Caco-2 (cell line): ENCODE measurements at regions not wholly inside any gene's neighbourhood (a gene's known extent, or its start where the extent isn't known, plus 50 kb on each side); places are given as distances from the start of the nearest gene placed in this dataset.

ENCODE experiments used
- BruUV-seq: library from RNA; stranded (reverse); fragments of 400-500 nt; replicated peaks from 2 replicates; lab custom pipeline; 2021; lab: Mats Ljungman, UMichigan
- CTCF ChIA-PET: fragments of 300-600 bp; sonication (Branson Sonifier 250); formaldehyde crosslinking; loops from one replicate; lab custom pipeline; 2022; ENCODE audit warnings: antibody characterized with exemption; lab: Charles Lee
- POLR2A ChIA-PET: fragments of 300-600 bp; sonication (Branson Sonifier 250); formaldehyde crosslinking; loops from one replicate; lab custom pipeline; 2022; ENCODE audit warnings: antibody characterized with exemption; lab: Charles Lee
- DNase-seq, 2 experiments: peaks; one replicate each; pipeline versions ENCODE4 v3.0.0 to v3.0.0-alpha.2; 2020 to 2022
- H3K27me3 ChIP-seq: replicated peaks from 2 replicates; pipeline ENCODE4 v1.6.0; 2011; ENCODE audit warnings: low read length; ENCODE audit not compliant: control insufficient read depth, insufficient read depth
- H3K36me3 ChIP-seq: 2 replicates; pipeline ENCODE4 v1.5.1; 2011; ENCODE audit warnings: low read length; ENCODE audit not compliant: control insufficient read depth, insufficient read depth
- H3K4me1 ChIP-seq: fragments of 250-450 bp; sonication (Bioruptor Pico); 2 replicates; pipeline ENCODE4 v1.5.1; 2020; ENCODE audit warnings: mild to moderate bottlenecking
- H3K4me3 ChIP-seq: 2 replicates; pipeline ENCODE4 v1.5.1; 2011; ENCODE audit warnings: low read depth, mild to moderate bottlenecking, control low read depth, low read length
- H3K9me3 ChIP-seq: fragments of 250-450 bp; sonication (Bioruptor Pico); 2 replicates; pipeline ENCODE4 v1.5.1; 2020; ENCODE audit warnings: mild to moderate bottlenecking, moderate library complexity
- H3K27ac Mint-ChIP-seq: one replicate; pipeline ENCODE4 v1.8.0; 2022; ENCODE audit warnings: mixed read lengths; ENCODE audit not compliant: unreplicated experiment
- H3K27me3 Mint-ChIP-seq: one replicate; pipeline ENCODE4 v1.8.0; 2022; ENCODE audit warnings: mixed read lengths; ENCODE audit not compliant: insufficient read depth, unreplicated experiment
- H3K36me3 Mint-ChIP-seq: one replicate; pipeline ENCODE4 v1.8.0; 2022; ENCODE audit warnings: mild to moderate bottlenecking, mixed read lengths; ENCODE audit not compliant: insufficient read depth, unreplicated experiment
- H3K4me1 Mint-ChIP-seq: one replicate; pipeline ENCODE4 v1.8.0; 2022; ENCODE audit warnings: low read depth, mixed read lengths; ENCODE audit not compliant: unreplicated experiment
- H3K4me3 Mint-ChIP-seq: one replicate; pipeline ENCODE4 v1.8.0; 2022; ENCODE audit warnings: mild to moderate bottlenecking, moderate library complexity, mixed read lengths; ENCODE audit not compliant: unreplicated experiment
- H3K9me3 Mint-ChIP-seq: one replicate; pipeline ENCODE4 v1.8.0; 2022; ENCODE audit warnings: mixed read lengths; ENCODE audit not compliant: unreplicated experiment
- CTCF ChIP-seq, 2 experiments: fragments of 200-600 bp in 1 of 2; IDR thresholded peaks; 1 replicate in 1 of 2; 2 replicates in 1 of 2; pipeline versions ENCODE4 v1.5.1 to v1.8.0; 2011 to 2022; ENCODE audit warnings: antibody characterized with exemption in 1 of 2, control low read depth in 1 of 2, inconsistent platforms in 1 of 2, low read depth in 1 of 2, low read length in 1 of 2, mild to moderate bottlenecking in 1 of 2, moderate library complexity in 1 of 2; ENCODE audit not compliant: insufficient read depth in 1 of 2, severe bottlenecking in 1 of 2, unreplicated experiment in 1 of 2
- intact Hi-C: fragments of 100-400 bp; cut with micrococcal nuclease; formaldehyde crosslinking; loops from one replicate; pipeline ENCODE4 v1.10.0; 2022; ENCODE audit not compliant: unreplicated experiment

- ChIA-PET CTCF (no interaction called here), POLR2A (no interaction called here)
These were observed 67.9 kb downstream of the CLRN3 start for GRCh38 chr10:127824826-127825225.

DNA sequence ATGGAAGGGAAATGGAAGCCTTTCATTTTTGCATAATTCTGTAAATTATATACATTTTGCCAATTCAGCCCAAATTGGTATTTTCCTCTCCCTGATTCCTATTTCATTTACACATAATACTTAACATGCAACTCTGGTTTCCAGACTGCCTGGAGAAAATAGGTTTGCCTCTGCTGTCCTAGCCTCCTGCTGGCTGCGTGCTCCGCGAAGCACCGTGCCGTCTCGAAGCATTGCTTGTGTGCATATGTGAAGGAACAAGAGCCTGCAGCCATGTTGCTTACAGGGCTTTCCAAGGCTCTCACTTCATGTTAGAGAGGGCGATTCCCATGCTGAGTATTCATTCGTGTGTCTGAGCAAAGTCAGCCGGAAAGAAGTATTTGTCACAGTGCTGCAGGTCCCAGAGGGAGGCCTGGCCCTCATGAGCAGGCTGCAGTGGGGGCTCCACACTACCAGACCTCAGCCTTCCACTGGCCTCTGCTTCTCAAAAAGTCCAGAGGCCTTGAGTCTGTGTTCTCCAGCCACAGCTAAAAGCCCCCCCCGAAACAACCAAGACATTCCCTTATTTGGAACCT is 66.5 kb downstream of the CLRN3 start:
- Histone ChIP-seq H3K4me1 (no peaks in the 10 kb centered on the region), H3K36me3 (no peaks in the 10 kb centered on the region), H3K27me3 (no peaks in the 10 kb centered on the region), H3K4me3 (no peak overlapping the region), H3K9me3 (peaks cover 4% of the 10 kb centered on the region; the same call in 1 of the 2 replicates)
- no peaks in the 10 kb centered on the region for H3K4me1 Mint-ChIP-seq
- POLR2A ChIA-PET: no interaction called here
- H3K27ac Mint-ChIP-seq: no peak overlapping the region
- H3K27me3 Mint-ChIP-seq: peaks cover 8% of the 10 kb centered on the region
- DNase-seq: no peak
- BruUV-seq: no TSS peak
- H3K9me3 Mint-ChIP-seq: no peaks in the 10 kb centered on the region
- H3K4me3 Mint-ChIP-seq: no peak overlapping the region
- TF ChIP-seq CTCF (IDR thresholded peaks at IDR 0.05; ENCODE audit: insufficient read depth in 1 of 2, low read depth in 1 of 2, low read length in 1 of 2, severe bottlenecking in 1 of 2, unreplicated experiment in 1 of 2): no peak
- CTCF ChIA-PET: no interaction called here
- intact Hi-C loops: no loop called here
- no peaks in the 10 kb centered on the region for H3K36me3 Mint-ChIP-seq

More at GRCh38 chr10:127824826-127825225, 67.9 kb downstream of the CLRN3 start:
- no peaks in the 10 kb centered on the region for H3K36me3 ChIP-seq
- no peak overlapping the region for H3K4me3 Mint-ChIP-seq
- peaks cover 5% of the 10 kb centered on the region for H3K9me3 Mint-ChIP-seq
- H3K4me3 ChIP-seq: no peak overlapping the region
- DNase-seq: no peak
- no peaks in the 10 kb centered on the region for H3K4me1 Mint-ChIP-seq
- H3K27me3 Mint-ChIP-seq: peaks cover 3% of the 10 kb centered on the region
- no peaks in the 10 kb centered on the region for H3K4me1 ChIP-seq
- no peaks in the 10 kb centered on the region for H3K36me3 Mint-ChIP-seq
- TF ChIP-seq CTCF (IDR thresholded peaks at IDR 0.05; ENCODE audit: insufficient read depth in 1 of 2, low read depth in 1 of 2, low read length in 1 of 2, severe bottlenecking in 1 of 2, unreplicated experiment in 1 of 2): no peak
- no TSS peak for BruUV-seq
- H3K27ac Mint-ChIP-seq: no peak overlapping the region
- H3K9me3 ChIP-seq: peaks cover 4% of the 10 kb centered on the region; the same call in 1 of the 2 replicates
- intact Hi-C loops: no loop called here
- H3K27me3 ChIP-seq: no peaks in the 10 kb centered on the region

DNA sequence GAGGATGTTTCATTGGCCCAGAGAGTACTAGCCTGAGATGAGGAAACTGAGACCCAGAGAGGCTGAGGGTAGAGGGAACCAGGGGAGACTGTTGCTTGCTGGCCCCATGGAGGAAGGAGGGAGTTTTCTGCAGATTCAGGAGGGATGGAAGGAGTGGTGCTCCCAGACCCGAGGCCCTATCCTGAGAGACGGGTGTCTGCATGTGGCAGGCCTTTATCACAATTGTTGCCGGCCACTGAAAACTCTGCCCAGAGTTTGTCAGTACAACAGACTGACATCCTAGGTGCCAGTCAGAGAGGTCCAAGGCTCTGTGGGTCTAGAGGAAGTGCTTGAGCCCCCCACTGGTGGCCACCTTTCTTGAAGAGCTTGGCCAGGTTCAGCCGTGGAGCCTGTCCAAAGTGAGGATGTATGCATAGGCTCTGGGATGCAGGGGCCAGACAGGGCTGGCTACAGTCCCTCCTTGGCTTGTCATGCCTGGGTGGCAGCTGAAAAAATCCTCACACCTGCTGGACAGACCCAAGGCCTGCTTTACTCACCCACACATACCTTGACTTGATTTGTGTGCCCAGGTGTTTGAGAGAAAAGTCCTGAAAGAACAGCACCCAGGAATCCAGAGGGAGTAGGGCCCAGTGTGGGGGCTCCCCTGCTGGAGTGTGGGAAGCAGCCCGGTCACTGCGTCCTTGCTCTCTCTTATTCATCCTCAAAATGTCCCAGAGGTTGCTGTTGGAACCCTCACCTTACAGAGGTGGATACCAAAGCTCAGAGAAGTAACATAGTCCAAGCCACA is 65.2 kb downstream of the CLRN3 start:
- Mint-ChIP-seq H3K27ac (no peak overlapping the region), H3K9me3 (no peaks in the 10 kb centered on the region), H3K4me3 (no peak overlapping the region), H3K27me3 (peaks cover 8% of the 10 kb centered on the region), H3K4me1 (no peaks in the 10 kb centered on the region), H3K36me3 (no peaks in the 10 kb centered on the region)
- DNase-seq: no peak
- Histone ChIP-seq H3K9me3 (peaks cover 2% of the 10 kb centered on the region; the same call in 1 of the 2 replicates), H3K4me3 (no peak overlapping the region), H3K27me3 (no peaks in the 10 kb centered on the region), H3K4me1 (no peaks in the 10 kb centered on the region), H3K36me3 (no peaks in the 10 kb centered on the region)
- intact Hi-C loops: no loop called here
- BruUV-seq: no TSS peak
- CTCF ChIA-PET: no interaction called here
- TF ChIP-seq CTCF (IDR thresholded peaks at IDR 0.05; ENCODE audit: insufficient read depth in 1 of 2, low read depth in 1 of 2, low read length in 1 of 2, severe bottlenecking in 1 of 2, unreplicated experiment in 1 of 2): no peak
- POLR2A ChIA-PET: no interaction called here
